OCI-LY1 (cell line): ENCODE measurements at regions not wholly inside any gene's neighbourhood (a gene's known extent, or its start where the extent isn't known, plus 50 kb on each side); places are given as distances from the start of the nearest gene placed in this dataset.
"Not testable (repeated sequence)": the region's sequence is repeated elsewhere in the genome, so short reads cannot be mapped to it uniquely, and the experiment has no call there.

Experiments used
- H2AFZ ChIP-seq: fragments of 200-600 bp; sonication (generic), shearing (Covaris generic); 2 replicates; pipeline ENCODE4 v1.6.0; 2014; ENCODE audit warnings: antibody characterized with exemption, mild to moderate bottlenecking, low read length
- H3F3A ChIP-seq: fragments of 200-600 bp; sonication (generic), shearing (Covaris generic); 2 replicates; pipeline ENCODE4 v1.6.0; 2014; ENCODE audit warnings: mild to moderate bottlenecking, antibody characterized with exemption, low read length, moderate library complexity; ENCODE audit not compliant: insufficient read depth
- H3K27ac ChIP-seq: fragments of 200-600 bp; sonication (generic); 2 replicates; pipeline ENCODE4 v1.5.1; 2014; ENCODE audit warnings: low read length, mixed run types, mild to moderate bottlenecking, low read depth; ENCODE audit not compliant: poor library complexity, severe bottlenecking
- H3K27me3 ChIP-seq: fragments of 200-600 bp; sonication (generic); 2 replicates; pipeline ENCODE4 v1.6.0; 2014; ENCODE audit warnings: antibody characterized with exemption, mild to moderate bottlenecking, low read length, moderate library complexity; ENCODE audit not compliant: insufficient read depth
- H3K36me3 ChIP-seq: fragments of 200-600 bp; sonication (generic); 2 replicates; pipeline ENCODE4 v1.6.1; 2014; ENCODE audit warnings: mild to moderate bottlenecking, antibody characterized with exemption, low read length, moderate library complexity, mixed read lengths; ENCODE audit not compliant: insufficient read depth
- H3K4me1 ChIP-seq: fragments of 200-600 bp; sonication (generic); 2 replicates; pipeline ENCODE4 v1.5.1; 2014; ENCODE audit warnings: mild to moderate bottlenecking, low read length, moderate library complexity; ENCODE audit not compliant: insufficient read depth, severe bottlenecking
- H3K4me2 ChIP-seq: fragments of 200-600 bp; sonication (generic), shearing (Covaris generic); 2 replicates; pipeline ENCODE4 v1.6.1; 2014; ENCODE audit warnings: low read length
- H3K4me3 ChIP-seq: fragments of 200-600 bp; sonication (generic); 2 replicates; pipeline ENCODE4 v1.5.1; 2014; ENCODE audit warnings: low read length, low read depth, mild to moderate bottlenecking, mixed read lengths; ENCODE audit not compliant: poor library complexity, severe bottlenecking
- H3K79me2 ChIP-seq: fragments of 200-600 bp; shearing (Covaris generic); 2 replicates; pipeline ENCODE4 v1.6.1; 2016; ENCODE audit warnings: mixed run types, low read length, mixed read lengths; ENCODE audit not compliant: insufficient read depth
- H3K9ac ChIP-seq: fragments of 200-600 bp; sonication (generic), shearing (Covaris generic); 2 replicates; pipeline ENCODE4 v1.6.1; 2014; ENCODE audit warnings: mild to moderate bottlenecking, low read length, mixed read lengths
- H3K9me2 ChIP-seq: fragments of 200-600 bp; sonication (generic), shearing (Covaris generic); 2 replicates; pipeline ENCODE4 v1.6.1; 2014; ENCODE audit warnings: low read depth, mild to moderate bottlenecking, low read length, mixed read lengths
- H3K9me3 ChIP-seq: fragments of 200-600 bp; shearing (Covaris generic); 2 replicates; pipeline ENCODE4 v1.6.1; 2014; ENCODE audit warnings: low read length, mixed read lengths
- H4K20me1 ChIP-seq: fragments of 200-600 bp; sonication (generic), shearing (Covaris generic); 2 replicates; pipeline ENCODE4 v1.6.0; 2016; ENCODE audit warnings: mild to moderate bottlenecking, low read length; ENCODE audit not compliant: insufficient read depth
- CTCF ChIP-seq: fragments of 200-600 bp; sonication (generic), shearing (Covaris generic); IDR thresholded peaks from 2 replicates; pipeline ENCODE4 v1.5.1; 2017; ENCODE audit warnings: mild to moderate bottlenecking, antibody characterized with exemption, low read length, moderate library complexity, mixed read lengths
- EZH2 ChIP-seq: fragments of 200-600 bp; sonication (generic), shearing (Covaris generic); IDR thresholded peaks from 2 replicates; pipeline ENCODE4 v1.8.0; 2017; ENCODE audit warnings: borderline replicate concordance, mixed run types, mild to moderate bottlenecking, antibody characterized with exemption, low read length, moderate library complexity, mixed read lengths

- Histone ChIP-seq H3K9me2 (no peaks in the 10 kb centered on the region), H3K4me1 (no peaks in the 10 kb centered on the region), H3F3A (no peaks in the 10 kb centered on the region), H3K27ac (no peak overlapping the region), H3K4me2 (no peak overlapping the region), H2AFZ (no peak overlapping the region), H3K79me2 (no peaks in the 10 kb centered on the region), H4K20me1 (no peaks in the 10 kb centered on the region), H3K4me3 (no peak overlapping the region), H3K9me3 (no peaks in the 10 kb centered on the region), H3K36me3 (no peaks in the 10 kb centered on the region), H3K9ac (no peak overlapping the region), H3K27me3 (no peaks in the 10 kb centered on the region)
- TF ChIP-seq CTCF (no peak), EZH2 (no peak)
Observed at GRCh38 chr14:86912709-86913108, 1080.3 kb downstream of the GALC start.

GRCh38 chr14:86911486-86911885, 1081.5 kb downstream of the GALC start:
- no peak overlapping the region for H2AFZ ChIP-seq

DNA sequence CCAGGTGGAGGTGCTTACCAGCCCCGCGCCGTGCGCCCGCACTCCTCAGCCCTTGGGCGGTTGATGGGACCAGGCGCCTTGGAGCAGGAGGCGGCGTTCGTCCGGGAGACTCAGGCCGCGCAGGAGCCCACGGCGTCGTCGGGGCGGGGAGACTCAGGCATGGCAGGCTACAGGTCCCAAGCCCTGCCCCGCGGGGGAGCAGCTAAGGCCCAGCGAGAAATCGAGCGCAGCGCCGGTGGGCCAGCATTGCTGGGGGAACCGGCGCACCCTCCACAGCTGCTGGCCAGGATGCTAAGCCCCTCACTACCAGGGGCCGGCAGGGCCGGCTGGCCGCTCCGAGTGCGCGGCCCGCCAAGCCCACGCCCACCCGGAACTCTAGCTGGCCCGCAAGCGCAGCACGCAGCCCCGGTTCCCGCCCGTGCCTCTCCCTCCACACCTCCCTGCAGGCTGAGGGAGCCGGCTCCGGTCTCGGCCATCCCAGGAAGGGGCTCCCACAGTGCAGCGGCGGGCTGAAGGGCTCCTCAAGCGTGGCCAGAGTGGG, 1087.5 kb downstream of the GALC start:
- not testable (repeated sequence) for H3K9me2 ChIP-seq, H2AFZ ChIP-seq, H3K4me1 ChIP-seq, H3K4me2 ChIP-seq, H3K79me2 ChIP-seq, H3K4me3 ChIP-seq, H3K9me3 ChIP-seq, H3K27me3 ChIP-seq, H3F3A ChIP-seq, H3K27ac ChIP-seq, H3K9ac ChIP-seq, H3K36me3 ChIP-seq, H4K20me1 ChIP-seq

More at GRCh38 chr14:86911486-86911885, 1081.5 kb downstream of the GALC start:
- no peak overlapping the region for H3K4me3 ChIP-seq
- H3K9ac ChIP-seq, result no peak overlapping the region
- TF ChIP-seq EZH2 (no peak), CTCF (no peak)
- H3K27ac ChIP-seq, result no peak overlapping the region
- no peaks in the 10 kb centered on the region for H3K79me2 ChIP-seq
- H3K27me3 ChIP-seq, result no peaks in the 10 kb centered on the region
- H4K20me1 ChIP-seq, result no peaks in the 10 kb centered on the region
- H3K4me2 ChIP-seq, result no peak overlapping the region
- H3K4me1 ChIP-seq, result no peaks in the 10 kb centered on the region
- no peaks in the 10 kb centered on the region for H3F3A ChIP-seq
- no peaks in the 10 kb centered on the region for H3K36me3 ChIP-seq
- no peaks in the 10 kb centered on the region for H3K9me2 ChIP-seq
- no peaks in the 10 kb centered on the region for H3K9me3 ChIP-seq

- no peak overlapping the region for H3K27ac ChIP-seq
- H2AFZ ChIP-seq, result no peak overlapping the region
- TF ChIP-seq EZH2 (no peak), CTCF (no peak)
- H3K9me2 ChIP-seq, result no peaks in the 10 kb centered on the region
- H3K4me3 ChIP-seq, result no peak overlapping the region
- H3K4me2 ChIP-seq, result no peak overlapping the region
- H3K4me1 ChIP-seq, result no peaks in the 10 kb centered on the region
- H3K79me2 ChIP-seq, result no peaks in the 10 kb centered on the region
- H3K9me3 ChIP-seq, result no peaks in the 10 kb centered on the region
- no peaks in the 10 kb centered on the region for H4K20me1 ChIP-seq
- no peak overlapping the region for H3K9ac ChIP-seq
- H3F3A ChIP-seq, result no peaks in the 10 kb centered on the region
- no peaks in the 10 kb centered on the region for H3K27me3 ChIP-seq
- H3K36me3 ChIP-seq, result no peaks in the 10 kb centered on the region
Observed at GRCh38 chr14:86902176-86902950, 1090.6 kb downstream of the GALC start.
